Stimulated activated naive CD4-positive, alpha-beta T cell treated with Interleukin-2 at 50 U/mL for 16 hours (primary cell): ENCODE measurements at regions not wholly inside any gene's neighbourhood (a gene's known extent, or its start where the extent isn't known, plus 50 kb on each side); places are given as distances from the start of the nearest gene placed in this dataset.
"Not testable (repeated sequence)": the region's sequence is repeated elsewhere in the genome, so short reads cannot be mapped to it uniquely, and the experiment has no call there.

Experiments used
- DNase-seq: peaks from one replicate; lab custom pipeline; 2025; lab: John Stamatoyannopoulos, UW

DNA sequence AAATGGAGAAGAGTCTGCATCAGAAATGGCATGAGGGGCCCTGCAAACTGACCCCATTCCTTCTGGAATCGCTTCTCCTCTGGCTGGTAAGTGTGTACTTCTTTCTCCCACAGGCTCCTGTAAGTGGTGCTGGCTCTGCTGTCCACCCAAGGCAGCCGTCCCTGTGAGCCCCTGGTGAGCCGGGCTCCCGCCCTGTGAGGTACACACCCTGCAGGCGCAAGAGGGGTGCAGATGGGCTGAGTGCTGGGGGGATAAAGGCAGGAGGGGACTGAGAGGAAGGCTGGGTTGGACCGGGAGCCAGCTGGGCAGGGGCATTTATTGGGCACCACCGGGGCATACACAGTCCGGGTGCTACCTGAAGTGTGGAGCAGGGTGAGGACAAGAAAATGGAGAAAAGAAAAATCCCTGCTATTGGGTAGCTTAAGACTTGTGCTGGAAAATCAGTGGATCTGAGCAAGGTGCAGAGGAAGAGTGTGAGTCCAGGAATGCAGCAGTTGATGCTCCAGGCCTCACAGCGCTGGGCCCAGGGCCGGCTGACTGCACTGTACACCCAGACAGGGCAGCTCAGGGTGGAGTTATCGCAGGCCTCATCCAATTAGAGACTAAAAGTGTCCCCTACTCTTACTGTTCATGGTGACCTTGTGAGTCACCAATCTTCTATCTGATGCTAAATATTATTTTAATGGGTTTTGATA lies 455.1 kb upstream of the B3GAT1 start:
- no peak for DNase-seq

DNA sequence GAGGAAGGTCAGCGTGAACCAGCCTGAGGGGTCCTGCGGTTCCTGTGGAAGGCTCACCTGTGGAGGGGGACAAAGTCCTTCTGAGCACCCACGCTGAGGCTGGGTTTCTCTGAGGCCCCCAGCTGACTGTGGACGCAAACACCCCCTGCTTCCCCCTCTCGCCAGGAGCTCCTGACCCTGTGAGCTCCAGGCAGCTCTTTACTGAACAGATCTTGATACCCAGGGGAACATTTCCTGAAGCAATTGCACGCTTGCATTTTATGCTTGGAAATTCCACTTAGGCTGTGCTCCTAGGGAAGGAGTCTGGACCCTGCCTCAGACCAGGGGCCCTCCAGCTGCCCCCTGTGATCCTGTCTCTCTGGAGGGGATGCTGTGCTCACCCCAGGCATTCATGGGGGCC lies 454.2 kb upstream of the B3GAT1 start:
- no peak for DNase-seq

DNA sequence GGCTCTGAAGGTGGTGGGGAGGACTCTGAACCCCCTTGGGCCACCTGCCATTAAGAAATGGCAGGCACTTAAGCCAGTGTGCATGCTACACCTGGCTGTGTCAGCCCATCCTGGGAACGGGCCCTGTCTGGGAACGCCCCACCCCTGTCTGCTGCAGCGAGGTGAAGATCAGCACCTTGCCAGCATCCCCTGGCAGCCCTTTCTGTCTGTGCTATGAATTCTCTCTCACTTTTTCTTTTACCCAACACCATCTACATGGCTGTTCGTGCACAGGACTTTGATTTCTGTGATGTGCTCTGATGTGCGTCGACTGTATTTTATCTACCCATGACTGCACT lies 452.9 kb upstream of the B3GAT1 start:
- DNase-seq = no peak

DNA sequence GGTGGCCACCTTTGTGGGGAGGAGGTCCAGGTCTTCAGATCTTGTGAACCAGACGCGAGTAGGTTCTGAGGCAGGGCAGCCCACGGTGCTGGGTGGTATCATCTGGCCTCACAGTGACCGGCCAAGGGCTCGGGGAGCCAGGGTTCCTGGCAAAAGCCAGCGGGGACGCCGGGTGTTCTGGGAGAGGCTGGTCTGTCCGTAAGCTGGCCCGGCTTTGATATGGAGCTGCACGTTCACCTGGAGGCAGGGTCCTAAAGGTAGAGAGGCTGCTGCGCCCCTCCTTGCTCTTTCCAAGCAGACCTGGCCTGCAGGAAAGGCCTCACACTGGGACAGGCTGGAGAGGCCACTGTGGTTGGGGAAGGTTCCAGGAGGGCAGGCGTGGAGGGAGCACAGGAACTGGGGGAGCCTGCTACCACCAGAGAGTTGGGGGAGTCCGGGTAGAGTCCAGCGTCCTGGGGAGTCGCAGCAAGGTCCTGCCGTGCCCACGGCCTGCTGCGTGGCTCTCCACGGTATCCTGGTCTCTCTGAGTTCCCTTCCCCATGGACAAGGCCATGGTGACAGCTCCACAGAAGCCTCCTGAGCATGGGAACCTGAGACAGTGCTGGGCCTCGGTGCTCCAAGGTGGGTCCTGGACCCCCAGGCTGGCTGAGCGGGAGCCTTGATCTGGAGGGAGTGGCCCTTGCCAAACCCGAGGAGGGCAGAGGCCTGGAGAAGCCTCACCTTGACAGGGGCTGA lies 452.4 kb upstream of the B3GAT1 start:
- no peak for DNase-seq

DNA sequence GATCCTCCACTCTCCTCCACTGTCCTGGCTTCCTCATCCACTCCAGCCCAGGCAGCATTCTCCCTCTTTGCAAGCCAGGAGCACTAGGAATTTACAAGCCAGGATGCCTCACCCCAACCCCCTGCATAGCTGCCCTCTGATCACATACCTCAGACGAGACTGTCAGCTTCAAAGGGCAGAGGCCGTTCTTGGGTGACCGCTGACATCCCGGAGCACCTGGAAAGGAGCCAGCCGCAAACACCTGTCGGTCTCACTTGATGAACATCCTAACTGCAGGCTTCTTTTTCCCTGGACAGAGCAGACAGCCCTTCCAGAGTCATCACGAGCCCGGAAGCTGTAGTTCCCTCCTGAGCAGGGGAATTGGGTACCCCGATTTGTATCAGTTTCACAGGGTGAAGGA lies 451.3 kb upstream of the B3GAT1 start:
- no peak for DNase-seq

DNA sequence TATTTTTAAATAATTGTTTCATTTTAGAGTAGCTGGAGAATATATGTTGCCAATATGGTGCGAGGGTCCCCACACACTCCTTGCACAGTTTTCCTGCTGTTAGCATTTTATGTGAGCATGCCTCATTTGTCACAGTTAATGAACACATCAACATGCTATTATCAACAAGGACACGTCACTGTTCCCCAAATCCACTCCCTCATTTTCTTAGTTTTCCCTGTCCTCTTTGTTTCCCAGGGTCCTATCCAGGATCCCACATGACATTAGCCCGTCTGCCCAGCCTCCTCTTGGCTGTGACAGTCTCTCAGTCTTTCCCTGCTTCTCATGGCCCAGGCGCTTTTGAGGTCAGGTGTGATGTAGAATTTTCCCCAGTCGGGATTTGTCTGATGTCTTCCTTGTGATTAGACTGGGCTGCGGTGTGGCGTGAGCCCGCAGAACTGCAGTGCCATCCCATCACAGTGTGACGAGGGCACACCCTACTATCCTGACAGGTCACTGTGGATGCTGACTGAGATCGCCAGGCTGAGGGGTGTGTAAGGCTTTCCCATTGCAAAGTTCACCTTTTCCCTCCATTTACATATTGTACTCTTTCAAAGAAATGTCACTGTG lies 450.6 kb upstream of the B3GAT1 start:
- no peak for DNase-seq

DNA sequence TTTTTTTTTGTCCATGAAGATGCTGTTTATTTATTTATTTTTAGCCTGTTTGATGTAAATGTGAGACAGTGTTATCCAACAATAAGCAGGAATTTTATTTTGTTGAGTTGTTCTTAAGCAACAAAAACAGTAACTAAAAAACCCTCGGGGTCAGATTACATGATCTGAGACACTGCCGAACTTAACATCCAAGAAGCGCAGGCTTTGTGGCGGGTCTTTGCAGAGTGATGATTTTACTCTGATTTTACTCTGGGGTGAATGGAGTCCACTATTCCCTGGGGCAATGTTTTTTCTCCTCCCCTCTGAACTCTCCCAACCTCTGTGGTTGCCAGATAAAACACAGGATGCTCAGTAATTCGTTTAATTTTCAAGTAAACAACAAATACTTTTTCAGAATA lies 450.1 kb upstream of the B3GAT1 start:
- no peak for DNase-seq

DNA sequence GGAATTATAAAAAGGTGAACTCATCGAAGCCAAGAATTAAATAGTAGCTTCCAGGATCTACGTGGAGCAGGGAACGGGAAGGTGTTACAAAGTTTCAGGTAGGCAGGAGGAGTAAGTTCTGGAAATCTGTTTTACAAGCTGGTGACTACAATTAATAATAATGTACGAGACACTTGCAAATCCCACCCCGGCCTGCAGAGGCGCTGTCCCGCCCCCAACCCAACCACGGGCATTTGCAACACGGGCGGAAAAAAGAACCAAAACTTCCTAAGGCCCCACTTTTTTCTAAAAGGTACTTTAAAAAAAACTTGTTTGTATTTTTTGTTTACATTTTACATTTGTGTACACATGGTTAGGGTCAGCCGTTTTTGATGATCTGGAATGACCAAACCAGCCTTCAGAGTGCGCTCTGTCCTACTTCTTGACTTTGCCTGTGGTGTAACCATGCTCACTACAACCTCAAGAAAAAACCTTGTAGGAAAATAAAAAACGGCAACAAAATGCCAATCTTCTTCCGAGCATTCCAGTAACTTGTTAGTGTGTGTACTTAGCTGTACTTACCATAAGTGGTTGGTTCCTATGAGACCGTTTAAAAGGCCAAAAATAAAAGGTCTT lies 449.6 kb upstream of the B3GAT1 start:
- no peak for DNase-seq

DNA sequence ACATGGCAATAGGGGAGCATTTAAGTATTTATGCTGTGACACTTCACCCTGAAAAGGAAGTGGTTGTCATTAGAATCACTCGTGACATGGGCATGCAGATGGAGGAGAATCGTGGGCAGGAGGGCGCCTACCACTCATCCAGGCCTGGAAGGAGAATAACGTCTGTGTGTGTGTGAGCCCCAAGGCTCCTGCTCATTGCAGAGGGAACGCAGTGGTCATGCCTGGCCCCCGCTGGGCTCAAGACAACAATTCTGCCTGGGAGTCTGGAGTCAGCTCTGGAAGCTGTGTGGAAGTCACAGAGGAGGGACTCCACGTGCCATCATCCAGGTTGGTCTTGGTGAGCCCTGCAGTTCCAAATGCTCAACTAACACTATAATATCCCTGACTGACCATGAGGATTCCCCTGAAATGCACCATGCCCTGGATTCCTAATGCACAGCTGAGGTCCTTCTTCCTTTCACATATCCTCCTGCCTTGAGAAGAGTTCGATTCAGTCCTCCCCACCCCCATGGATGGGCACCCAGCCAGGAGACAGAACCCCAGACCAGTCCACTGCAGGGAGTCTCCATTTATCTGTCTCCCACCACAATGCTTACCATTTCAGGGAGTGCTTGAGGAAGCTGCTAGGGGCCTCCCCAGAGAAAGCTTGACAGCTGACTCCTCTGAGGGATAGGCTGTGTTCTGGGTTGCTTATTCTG lies 446.9 kb upstream of the B3GAT1 start:
- DNase-seq = no peak

DNA sequence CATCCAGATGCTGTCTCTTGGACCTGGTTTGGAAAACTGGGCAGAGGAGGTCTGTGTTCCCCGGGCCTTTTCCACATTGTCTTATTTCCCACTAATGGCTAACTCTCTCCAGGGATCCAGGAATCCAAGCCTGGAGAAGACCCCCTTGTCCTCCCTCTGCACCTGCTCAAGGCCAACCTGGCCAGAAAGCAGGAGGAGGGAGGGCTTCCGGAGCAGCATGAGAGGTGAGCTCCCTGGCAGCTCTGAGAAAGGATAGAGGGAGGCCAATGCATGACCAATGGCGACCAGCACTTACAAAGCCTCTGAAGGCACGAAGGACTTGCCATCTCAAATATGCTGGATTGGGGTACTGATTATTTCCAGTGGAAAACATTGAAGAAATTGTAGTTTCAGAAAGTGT lies 445.0 kb upstream of the B3GAT1 start:
- DNase-seq = no peak

DNA sequence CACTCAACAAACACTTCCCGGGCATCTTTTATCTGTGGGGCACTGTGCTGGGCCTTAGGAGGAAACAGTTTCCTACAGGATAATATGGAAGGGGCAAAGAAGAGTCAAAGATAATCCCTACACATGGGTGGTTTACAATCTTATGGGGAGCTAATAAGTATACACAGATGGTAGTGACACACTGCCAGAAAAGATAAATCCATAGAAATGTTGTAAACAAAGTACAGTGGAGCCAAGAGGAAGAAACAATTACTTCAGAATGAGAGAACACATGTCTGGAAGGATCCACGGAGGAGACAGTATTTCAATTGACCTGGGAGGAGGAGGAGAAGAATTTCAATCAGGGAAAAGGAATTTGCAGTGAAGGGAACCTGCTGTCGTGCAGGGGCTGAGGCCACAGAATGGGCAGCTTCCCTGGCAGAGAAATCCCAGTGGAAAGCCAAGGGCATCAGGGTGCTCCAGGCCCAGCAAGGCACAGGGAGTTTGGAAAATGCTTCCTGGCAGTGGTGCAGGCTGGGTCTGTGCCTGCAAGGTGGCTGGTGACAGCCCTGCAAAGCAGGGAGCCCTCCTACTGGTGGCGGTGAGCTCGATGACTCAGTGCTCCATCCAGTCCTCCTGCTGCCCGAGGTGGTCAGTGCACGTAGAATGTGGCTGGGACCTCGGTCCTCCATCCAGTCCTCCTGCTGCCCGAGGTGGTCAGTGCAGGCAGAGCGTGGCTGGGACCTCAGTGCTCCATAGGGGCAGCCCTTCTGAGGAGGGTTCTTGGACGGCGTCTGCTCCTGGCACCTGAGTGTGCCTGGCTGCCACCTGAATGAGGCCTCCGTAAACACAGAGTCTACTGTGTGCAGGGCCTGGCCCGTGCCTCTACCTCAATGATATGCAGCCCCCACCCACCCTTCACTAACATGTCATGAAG lies 444.3 kb upstream of the B3GAT1 start:
- DNase-seq = no peak

DNA sequence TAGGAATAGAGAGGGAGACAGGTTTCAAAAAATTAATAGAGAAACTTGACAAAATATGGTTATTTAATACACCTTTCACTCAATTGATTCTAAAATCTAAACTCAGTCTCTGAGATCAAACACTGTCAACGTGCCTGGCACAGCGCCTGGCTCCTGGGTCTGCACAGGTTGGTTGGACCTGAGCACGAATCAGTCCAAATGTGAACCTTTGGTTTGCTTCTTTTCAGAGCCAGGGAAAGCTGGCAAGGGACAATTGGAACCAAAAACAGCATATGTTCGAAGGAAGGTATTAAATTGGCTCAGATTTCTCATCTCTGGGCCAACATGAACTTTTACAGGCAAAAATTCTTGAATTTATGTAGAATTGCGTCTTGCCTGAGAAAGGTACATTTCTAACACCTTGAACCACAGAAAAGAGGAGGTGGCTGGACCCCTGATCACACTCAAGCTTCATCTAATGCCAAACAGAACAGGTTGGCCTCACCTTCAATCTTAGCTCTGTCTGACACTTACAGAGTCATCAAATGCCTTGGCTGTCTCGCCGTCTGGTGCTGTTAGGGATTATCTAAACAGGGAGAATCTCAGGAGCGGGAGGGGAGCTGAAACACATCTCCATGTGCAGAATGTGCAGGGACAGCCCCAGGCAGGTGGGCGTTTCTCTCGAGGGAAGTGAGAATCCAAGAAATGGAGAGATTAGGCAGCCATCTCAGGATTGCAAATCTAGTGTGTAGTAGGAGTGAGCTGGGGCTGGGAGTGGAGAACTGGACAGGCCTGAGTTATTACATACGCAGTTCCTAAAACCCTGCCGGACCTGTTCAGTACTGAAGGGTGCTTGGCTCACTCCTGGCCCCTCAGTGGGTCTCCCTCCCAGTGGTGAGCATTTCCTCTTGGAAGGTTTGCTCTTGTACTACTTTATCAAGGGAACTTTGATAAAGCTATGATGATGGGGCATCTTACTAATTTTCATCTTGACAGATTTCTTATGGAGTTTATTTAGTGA lies 442.2 kb upstream of the B3GAT1 start:
- no peak for DNase-seq

DNA sequence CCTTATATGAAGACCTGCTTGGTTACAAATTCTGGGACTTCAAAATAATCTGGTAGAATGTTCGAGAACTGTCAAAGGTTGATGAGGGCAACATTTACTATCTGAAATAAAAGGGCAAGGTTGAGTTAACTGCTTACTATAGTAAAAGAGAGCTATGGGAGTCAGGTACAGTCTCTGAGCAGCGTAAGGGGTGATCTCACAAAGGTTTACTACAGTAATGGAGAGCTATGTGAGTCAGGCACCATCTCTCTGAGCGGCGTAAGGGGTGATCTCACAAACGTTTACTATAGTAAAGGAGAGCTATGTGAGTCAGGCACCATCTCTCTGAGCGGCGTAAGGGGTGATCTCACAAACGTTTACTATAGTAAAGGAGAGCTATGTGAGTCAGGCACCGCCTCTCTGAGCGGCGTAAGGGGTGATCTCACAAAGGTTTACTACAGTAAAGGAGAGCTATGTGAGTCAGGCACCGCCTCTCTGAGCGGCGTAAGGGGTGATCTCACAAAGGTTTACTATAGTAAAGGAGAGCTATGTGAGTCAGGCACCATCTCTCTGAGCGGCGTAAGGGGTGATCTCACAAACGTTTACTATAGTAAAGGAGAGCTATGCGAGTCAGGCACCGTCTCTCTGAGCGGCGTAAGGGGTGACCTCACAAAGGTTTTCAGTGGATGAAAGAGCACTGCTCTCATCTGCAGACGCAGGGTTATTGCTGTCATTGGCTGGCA lies 439.6 kb upstream of the B3GAT1 start:
- DNase-seq = not testable (repeated sequence)

DNA sequence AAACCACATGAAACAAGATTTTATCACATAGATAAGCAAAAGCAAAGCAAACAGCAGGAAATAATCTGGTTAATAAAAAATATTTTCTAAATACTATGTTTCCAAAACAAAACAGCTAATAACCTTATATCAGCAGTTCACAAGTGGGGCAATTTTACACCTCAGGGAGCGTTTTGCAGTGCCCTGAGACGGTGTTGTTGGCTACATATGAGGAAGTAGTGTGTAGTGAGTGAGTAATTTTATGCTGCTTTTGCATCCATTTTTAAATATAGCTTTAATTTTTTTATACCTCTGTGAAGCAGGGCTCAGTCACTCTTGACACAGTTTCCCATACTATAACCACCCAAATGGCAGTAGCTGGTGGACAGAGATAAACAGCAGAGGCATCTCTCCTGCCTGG lies 438.5 kb upstream of the B3GAT1 start:
- DNase-seq = no peak

DNA sequence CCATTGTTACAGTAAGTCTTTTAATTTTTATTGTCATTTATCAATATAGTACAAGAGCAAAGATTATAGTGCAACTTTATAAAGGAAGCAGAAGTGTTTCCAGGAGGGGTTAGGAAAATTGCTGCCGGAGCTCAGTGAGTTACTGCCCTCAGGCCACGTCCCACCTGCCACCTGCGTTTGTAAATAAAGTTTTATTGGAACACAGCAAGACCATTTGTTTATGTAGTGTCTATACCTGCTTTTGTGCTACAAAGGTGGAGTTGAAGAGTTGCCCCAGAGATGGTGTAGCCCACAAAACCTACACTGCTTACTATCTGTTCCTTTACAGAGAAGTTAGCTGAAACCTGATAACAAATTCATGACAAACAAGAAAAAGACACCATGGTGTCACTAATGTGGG lies 437.8 kb upstream of the B3GAT1 start:
- DNase-seq = no peak

DNA sequence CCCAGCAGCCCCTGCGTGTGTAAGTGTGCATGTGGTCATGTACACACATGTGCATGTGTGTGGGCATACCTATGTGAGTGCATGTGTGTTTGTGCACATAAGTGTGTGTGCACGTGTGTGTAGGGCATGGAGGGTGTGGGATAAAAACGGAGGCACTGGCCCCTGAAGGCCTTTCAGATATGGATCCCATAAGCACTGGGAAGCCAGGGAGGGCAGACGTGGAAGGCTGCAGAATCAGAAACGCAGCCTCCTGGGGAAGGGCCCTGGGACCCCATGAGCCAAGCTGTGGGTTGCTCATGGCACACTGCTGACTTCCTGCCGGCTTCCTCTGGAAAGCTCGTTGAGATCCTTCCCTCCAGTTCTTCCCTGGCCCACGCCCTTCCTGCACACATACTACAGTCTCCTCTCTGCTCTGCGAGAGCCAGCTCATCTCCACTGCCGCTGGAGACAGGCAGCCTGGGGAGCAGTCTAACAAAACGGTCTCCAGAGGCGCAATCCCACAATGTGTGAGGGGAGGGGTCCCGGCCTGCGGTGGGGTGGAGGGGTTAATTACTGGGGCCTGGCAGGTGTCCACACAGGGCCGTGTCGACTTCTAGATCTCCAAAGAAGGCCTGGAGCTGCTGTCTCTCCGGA lies 435.2 kb upstream of the B3GAT1 start:
- DNase-seq = no peak

DNA sequence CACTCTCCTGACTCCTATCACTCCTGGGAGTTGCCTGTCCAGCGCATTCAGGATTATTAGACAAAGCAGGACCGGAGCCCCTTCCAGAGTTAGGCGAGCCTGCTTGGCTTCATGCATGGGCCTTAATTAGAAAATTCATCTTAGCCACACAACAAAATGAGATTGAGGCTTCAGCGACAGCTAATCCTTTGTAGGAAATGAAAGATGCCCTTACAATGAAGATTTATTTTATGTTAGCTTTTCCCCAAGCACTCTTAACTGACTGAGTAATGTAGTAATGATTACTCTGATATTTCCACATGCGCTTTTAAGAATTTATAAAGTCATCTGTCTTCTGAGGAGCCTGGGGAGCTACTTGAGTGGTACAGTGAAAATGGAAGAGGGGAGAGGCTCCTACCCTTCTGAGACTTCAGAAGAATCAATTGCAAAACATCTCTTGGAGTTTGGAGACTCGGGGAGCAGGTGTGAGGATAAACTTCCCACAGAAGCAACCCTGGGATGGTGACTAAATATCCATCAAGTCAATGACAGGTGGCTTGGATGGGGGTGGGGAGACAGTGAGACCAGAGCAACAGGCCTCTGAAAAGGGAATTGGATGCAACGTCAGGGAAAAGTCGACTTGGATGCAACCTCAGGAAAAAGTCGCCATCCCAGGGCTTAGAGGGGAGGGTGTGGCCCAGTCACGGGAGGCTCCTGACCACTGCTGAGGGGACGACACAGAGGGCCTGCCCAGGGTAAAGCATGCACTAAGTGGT lies 434.5 kb upstream of the B3GAT1 start:
- no peak for DNase-seq
